Suprapubic skin (tissue), 3 donors: ENCODE measurements at regions not wholly inside any gene's neighbourhood (a gene's known extent, or its start where the extent isn't known, plus 50 kb on each side); places are given as distances from the start of the nearest gene placed in this dataset.

Experiments used
- POLR2A ChIP-seq, 2 donors: fragments of 450-650 bp; IDR thresholded peaks; one replicate each; pipeline ENCODE4 v1.6.1; 2017; ENCODE audit warnings: antibody characterized with exemption in 2 of 2, mild to moderate bottlenecking in 2 of 2, moderate library complexity in 2 of 2
- TF ChIP-seq, protein P1 (sequence below), 2 donors: fragments of 200-600 bp in 1 of 2; fragments of 450-650 bp in 1 of 2; sonication (generic) in 1 of 2; IDR thresholded peaks; one replicate each; pipeline ENCODE4 v1.5.1; 2016 to 2019; ENCODE audit warnings: antibody characterized with exemption in 2 of 2, mild to moderate bottlenecking in 1 of 2, moderate library complexity in 1 of 2

- TF ChIP-seq, protein P1, sequence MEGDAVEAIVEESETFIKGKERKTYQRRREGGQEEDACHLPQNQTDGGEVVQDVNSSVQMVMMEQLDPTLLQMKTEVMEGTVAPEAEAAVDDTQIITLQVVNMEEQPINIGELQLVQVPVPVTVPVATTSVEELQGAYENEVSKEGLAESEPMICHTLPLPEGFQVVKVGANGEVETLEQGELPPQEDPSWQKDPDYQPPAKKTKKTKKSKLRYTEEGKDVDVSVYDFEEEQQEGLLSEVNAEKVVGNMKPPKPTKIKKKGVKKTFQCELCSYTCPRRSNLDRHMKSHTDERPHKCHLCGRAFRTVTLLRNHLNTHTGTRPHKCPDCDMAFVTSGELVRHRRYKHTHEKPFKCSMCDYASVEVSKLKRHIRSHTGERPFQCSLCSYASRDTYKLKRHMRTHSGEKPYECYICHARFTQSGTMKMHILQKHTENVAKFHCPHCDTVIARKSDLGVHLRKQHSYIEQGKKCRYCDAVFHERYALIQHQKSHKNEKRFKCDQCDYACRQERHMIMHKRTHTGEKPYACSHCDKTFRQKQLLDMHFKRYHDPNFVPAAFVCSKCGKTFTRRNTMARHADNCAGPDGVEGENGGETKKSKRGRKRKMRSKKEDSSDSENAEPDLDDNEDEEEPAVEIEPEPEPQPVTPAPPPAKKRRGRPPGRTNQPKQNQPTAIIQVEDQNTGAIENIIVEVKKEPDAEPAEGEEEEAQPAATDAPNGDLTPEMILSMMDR (IDR thresholded peaks at IDR 0.05) = no peak
- TF ChIP-seq POLR2A (IDR thresholded peaks at IDR 0.05) = no peak
These were observed 725.8 kb downstream of the BRD1 start for GRCh38 chr22:49101873-49102272.
